ENCODE measurements at regions not wholly inside any gene's neighbourhood (a gene's known extent, or its start where the extent isn't known, plus 50 kb on each side); places are given as distances from the start of the nearest gene placed in this dataset.

- Histone ChIP-seq H2AFZ (ENCODE audit: low read length) (no peak overlapping the region), H3K27me3 (ENCODE audit: insufficient read depth, low read length, poor library complexity, severe bottlenecking) (no peaks in the 10 kb centered on the region), H3K4me1 (ENCODE audit: insufficient read depth, low read length, poor library complexity, severe bottlenecking) (no peaks in the 10 kb centered on the region), H3K9me3 (ENCODE audit: insufficient read depth, low read depth, low read length) (no peaks in the 10 kb centered on the region), H3K9ac (ENCODE audit: low read depth, low read length, poor library complexity, severe bottlenecking) (no peak overlapping the region), H3F3A (ENCODE audit: low read depth) (no peaks in the 10 kb centered on the region), H3K4me2 (ENCODE audit: low read depth, low read length, poor library complexity, severe bottlenecking) (no peak overlapping the region), H3K4me3 (ENCODE audit: low read length, poor library complexity, severe bottlenecking) (no peak overlapping the region), H3K79me2 (ENCODE audit: insufficient read depth, low read length) (no peaks in the 10 kb centered on the region), H3K9me2 (replicated peaks; ENCODE audit: low read depth, low read length) (no peaks in the 10 kb centered on the region), H3K36me3 (ENCODE audit: insufficient read depth, low read length) (no peaks in the 10 kb centered on the region), H4K20me1 (ENCODE audit: insufficient read depth, low read length, poor library complexity, severe bottlenecking) (no peaks in the 10 kb centered on the region)
- no peak for TF ChIP-seq EZH2phosphoT487 (IDR thresholded peaks at IDR 0.05; ENCODE audit: borderline replicate concordance)
- no peak for TF ChIP-seq CTCF (conservative IDR thresholded peaks at IDR 0.05; ENCODE audit: low read length)
Measured at GRCh38 chrX:1914606-1915365, 299.9 kb downstream of the ASMT start.

GRCh38 chrX:1918780-1919179 is 303.9 kb downstream of the ASMT start:
- Histone ChIP-seq H2AFZ (ENCODE audit: low read length) (no peak overlapping the region), H3K4me3 (ENCODE audit: low read length, poor library complexity, severe bottlenecking) (no peak overlapping the region), H3K4me1 (ENCODE audit: insufficient read depth, low read length, poor library complexity, severe bottlenecking) (no peaks in the 10 kb centered on the region), H3K79me2 (ENCODE audit: insufficient read depth, low read length) (no peaks in the 10 kb centered on the region), H3K4me2 (ENCODE audit: low read depth, low read length, poor library complexity, severe bottlenecking) (no peak overlapping the region), H3K36me3 (ENCODE audit: insufficient read depth, low read length) (no peaks in the 10 kb centered on the region), H3K9ac (ENCODE audit: low read depth, low read length, poor library complexity, severe bottlenecking) (no peak overlapping the region), H3K9me3 (ENCODE audit: insufficient read depth, low read depth, low read length) (no peaks in the 10 kb centered on the region), H4K20me1 (ENCODE audit: insufficient read depth, low read length, poor library complexity, severe bottlenecking) (no peaks in the 10 kb centered on the region), H3F3A (ENCODE audit: low read depth) (no peaks in the 10 kb centered on the region), H3K27me3 (ENCODE audit: insufficient read depth, low read length, poor library complexity, severe bottlenecking) (no peaks in the 10 kb centered on the region), H3K9me2 (replicated peaks; ENCODE audit: low read depth, low read length) (no peaks in the 10 kb centered on the region)
- TF ChIP-seq EZH2phosphoT487 (IDR thresholded peaks at IDR 0.05; ENCODE audit: borderline replicate concordance) (no peak), CTCF (conservative IDR thresholded peaks at IDR 0.05; ENCODE audit: low read length) (no peak)

- H4K20me1 ChIP-seq (ENCODE audit: insufficient read depth, low read length, poor library complexity, severe bottlenecking), result no peaks in the 10 kb centered on the region
- no peak overlapping the region for H3K4me3 ChIP-seq (ENCODE audit: low read length, poor library complexity, severe bottlenecking)
- no peak overlapping the region for H2AFZ ChIP-seq (ENCODE audit: low read length)
- no peaks in the 10 kb centered on the region for H3K36me3 ChIP-seq (ENCODE audit: insufficient read depth, low read length)
- no peaks in the 10 kb centered on the region for H3F3A ChIP-seq (ENCODE audit: low read depth)
- no peaks in the 10 kb centered on the region for H3K79me2 ChIP-seq (ENCODE audit: insufficient read depth, low read length)
- H3K4me1 ChIP-seq (ENCODE audit: insufficient read depth, low read length, poor library complexity, severe bottlenecking), result no peaks in the 10 kb centered on the region
- TF ChIP-seq EZH2phosphoT487 (IDR thresholded peaks at IDR 0.05; ENCODE audit: borderline replicate concordance), result no peak
- TF ChIP-seq CTCF (conservative IDR thresholded peaks at IDR 0.05; ENCODE audit: low read length), result no peak
- H3K9ac ChIP-seq (ENCODE audit: low read depth, low read length, poor library complexity, severe bottlenecking), result no peak overlapping the region
- H3K4me2 ChIP-seq (ENCODE audit: low read depth, low read length, poor library complexity, severe bottlenecking), result no peak overlapping the region
- no peaks in the 10 kb centered on the region for H3K9me3 ChIP-seq (ENCODE audit: insufficient read depth, low read depth, low read length)
- H3K27me3 ChIP-seq (ENCODE audit: insufficient read depth, low read length, poor library complexity, severe bottlenecking), result no peaks in the 10 kb centered on the region
- no peaks in the 10 kb centered on the region for H3K9me2 ChIP-seq (replicated peaks; ENCODE audit: low read depth, low read length)
Measured at GRCh38 chrX:1925053-1925481, 310.2 kb downstream of the ASMT start.

Measured in Loucy (cell line).